Psoas muscle (tissue), 7 donors: ENCODE measurements at regions not wholly inside any gene's neighbourhood (a gene's known extent, or its start where the extent isn't known, plus 50 kb on each side); places are given as distances from the start of the nearest gene placed in this dataset.

Experiments
- ATAC-seq, 4 donors: fragments of 200-7000 bp; cut with Tn5 transposase; one replicate each; pipeline ENCODE4 v1.9.1; 2020; ENCODE audit warnings: moderate library complexity in 3 of 4, mild to moderate bottlenecking in 2 of 4
- DNase-seq, 2 donors: peaks; one replicate each; pipeline ENCODE4 v3.0.0-alpha.2; 2020
- H3K27ac ChIP-seq: fragments of 200-600 bp; one replicate; pipeline ENCODE4 v1.8.0; 2022
- H3K27me3 ChIP-seq, 3 donors: fragments of 200-600 bp in 1 of 3; one replicate each; pipeline versions ENCODE4 v1.6.1 to v1.8.0; 2013 to 2022; ENCODE audit warnings: low read length in 2 of 3, mild to moderate bottlenecking in 2 of 3, moderate library complexity in 1 of 3; ENCODE audit not compliant: insufficient read depth in 3 of 3
- H3K36me3 ChIP-seq, 2 donors: fragments of 200-600 bp in 1 of 2; one replicate each; pipeline versions ENCODE4 v1.6.1 to v1.8.0; 2013 to 2022; ENCODE audit warnings: low read depth in 1 of 2, mild to moderate bottlenecking in 1 of 2, moderate library complexity in 1 of 2; ENCODE audit not compliant: insufficient read depth in 1 of 2
- H3K4me1 ChIP-seq: fragments of 200-600 bp; one replicate; pipeline ENCODE4 v1.8.0; 2022
- H3K4me3 ChIP-seq: fragments of 200-600 bp; one replicate; pipeline ENCODE4 v1.8.0; 2022; ENCODE audit warnings: mild to moderate bottlenecking
- H3K9me3 ChIP-seq: fragments of 200-600 bp; one replicate; pipeline ENCODE4 v1.8.0; 2022
- CTCF ChIP-seq: fragments of 200-600 bp; IDR thresholded peaks from one replicate; pipeline ENCODE4 v1.8.0; 2022; ENCODE audit warnings: antibody characterized with exemption
- WGBS, 3 donors: extraction: QIAGEN DNeasy Blood & Tissue Kit; methylation state at CpG; one replicate each; pipeline versions ENCODE4 v1.1.6 to v1.1.7; 2013; 5-methylcytosine and 5-hydroxymethylcytosine counted together
- intact Hi-C, 2 donors: fragments of 100-400 bp; cut with DNase I; formaldehyde crosslinking; loops; one replicate each; pipeline versions ENCODE4 v1.11.0 to v1.14.2; 2022
- donor health status: healthy with polysubstance abuse.
- donor health status: DM: no; HTN: no; CAD: no; lungs with moderate emphysema.
- donor health status: Bipolar disorder and iron deficiency.
- donor health status: healthy.
- donor health status: DM: yes; HTN: yes; CAD: no.
- donor health status: DM: no; HTN: no; CAD: no.
- donor health status: DM: yes; HTN: yes; CAD: no.

- H3K9me3 ChIP-seq: no peaks in the 10 kb centered on the region
- H3K4me1 ChIP-seq: no peaks in the 10 kb centered on the region
- H3K4me3 ChIP-seq: no peak overlapping the region
- H3K27ac ChIP-seq: no peak overlapping the region
- no peaks in the 10 kb centered on the region for H3K36me3 ChIP-seq
- ATAC-seq: no peak
- WGBS, 3 donors: 54 to 63% (median 57%) methylated on average over 2 of the region's 2 CpGs
- no peak for TF ChIP-seq CTCF
- intact Hi-C loops: no loop called here
- peaks cover 0 to 2% (median 0%) of the 10 kb centered on the region in 3 donors for H3K27me3 ChIP-seq
- no peak for DNase-seq
Observed at GRCh38 chr7:35495377-35495776, 199.6 kb downstream of the HERPUD2 start.

- no peak for TF ChIP-seq CTCF
- Histone ChIP-seq H3K9me3 (no peaks in the 10 kb centered on the region), H3K4me3 (no peak overlapping the region), H3K4me1 (no peaks in the 10 kb centered on the region), H3K27ac (no peak overlapping the region), H3K27me3 (peaks cover 0 to 2% (median 0%) of the 10 kb centered on the region in 3 donors), H3K36me3 (no peaks in the 10 kb centered on the region)
- DNase-seq (no peak), ATAC-seq (no peak)
- 51 to 62% (median 58%) methylated on average over 3 of the region's 3 CpGs for WGBS, 3 donors
- intact Hi-C loops: no loop called here
Observed at GRCh38 chr7:35494407-35494806, 200.5 kb downstream of the HERPUD2 start.

- no peaks in the 10 kb centered on the region for H3K4me1 ChIP-seq
- no peak overlapping the region for H3K4me3 ChIP-seq
- DNase-seq: no peak
- no peaks in the 10 kb centered on the region for H3K36me3 ChIP-seq
- no peak for TF ChIP-seq CTCF
- H3K9me3 ChIP-seq: no peaks in the 10 kb centered on the region
- intact Hi-C loops: no loop called here
- no peak overlapping the region for H3K27ac ChIP-seq
- H3K27me3 ChIP-seq: peaks cover 0 to 2% (median 0%) of the 10 kb centered on the region in 3 donors
- 69 to 76% (median 74%) methylated on average over 19 of the region's 19 CpGs for WGBS, 3 donors
- no peak for ATAC-seq
Observed at GRCh38 chr7:35492451-35493175, 202.3 kb downstream of the HERPUD2 start.

- Histone ChIP-seq H3K27ac (no peak overlapping the region), H3K36me3 (no peaks in the 10 kb centered on the region), H3K27me3 (peaks cover 0 to 2% (median 0%) of the 10 kb centered on the region in 3 donors), H3K4me3 (no peak overlapping the region), H3K9me3 (no peaks in the 10 kb centered on the region), H3K4me1 (no peaks in the 10 kb centered on the region)
- WGBS, 3 donors: 38 to 46% (median 43%) methylated on average over 1 of the region's 1 CpG
- TF ChIP-seq CTCF: no peak
- ATAC-seq (no peak), DNase-seq (no peak)
- intact Hi-C loops: no loop called here
Observed at GRCh38 chr7:35491233-35491632, 203.7 kb downstream of the HERPUD2 start.

- Histone ChIP-seq H3K4me1 (no peaks in the 10 kb centered on the region), H3K27me3 (peaks cover 0 to 3% (median 0%) of the 10 kb centered on the region in 3 donors), H3K9me3 (no peaks in the 10 kb centered on the region), H3K36me3 (no peaks in the 10 kb centered on the region), H3K27ac (no peak overlapping the region), H3K4me3 (no peak overlapping the region)
- 76 to 77% (median 76%) methylated on average over 2 of the region's 2 CpGs for WGBS, 3 donors
- no peak for TF ChIP-seq CTCF
- no peak for ATAC-seq
- DNase-seq: no peak
- intact Hi-C loops: no loop called here
Observed at GRCh38 chr7:35487841-35488240, 207.1 kb downstream of the HERPUD2 start.
